CD14-positive monocyte (primary cell): ENCODE measurements at regions not wholly inside any gene's neighbourhood (a gene's known extent, or its start where the extent isn't known, plus 50 kb on each side); places are given as distances from the start of the nearest gene placed in this dataset.
A peak's percentile ranks its signal among the peaks of the same experiment; 100 is the strongest.

Experiments
- DNase-seq, 3 donors: peaks; one replicate each; pipeline ENCODE4 v3.0.0-alpha.2; 2011 to 2022
- H2AFZ ChIP-seq: 2 replicates; pipeline ENCODE4 v1.6.0; 2012; ENCODE audit warnings: mild to moderate bottlenecking, low read depth, low read length, inconsistent platforms; ENCODE audit not compliant: insufficient read depth, poor library complexity, severe bottlenecking
- H3K27ac ChIP-seq, 2 donors: 1 replicate in 1 of 2; 2 replicates in 1 of 2; pipeline ENCODE4 v1.5.1; 2012 to 2013; ENCODE audit warnings: low read length in 2 of 2, control low read depth in 1 of 2, inconsistent platforms in 1 of 2, low read depth in 1 of 2, mild to moderate bottlenecking in 1 of 2
- H3K27me3 ChIP-seq, 2 donors: one replicate each; pipeline versions ENCODE4 v1.6.0 to v1.6.1; 2011 to 2013; ENCODE audit warnings: low read length in 2 of 2; ENCODE audit not compliant: control insufficient read depth in 2 of 2, insufficient read depth in 2 of 2
- H3K36me3 ChIP-seq, 2 donors: replicated peaks in 1 of 2; 1 replicate in 1 of 2; 2 replicates in 1 of 2; pipeline versions ENCODE4 v1.5.1 to v1.6.1; 2012 to 2013; ENCODE audit warnings: low read length in 2 of 2, control low read depth in 1 of 2, inconsistent platforms in 1 of 2, mild to moderate bottlenecking in 1 of 2; ENCODE audit not compliant: insufficient read depth in 2 of 2, control insufficient read depth in 1 of 2
- H3K4me1 ChIP-seq, 2 donors: 1 replicate in 1 of 2; 2 replicates in 1 of 2; pipeline versions ENCODE4 v1.5.1 to v1.6.1; 2012 to 2013; ENCODE audit warnings: low read length in 2 of 2, control low read depth in 1 of 2, inconsistent platforms in 1 of 2, mild to moderate bottlenecking in 1 of 2, moderate library complexity in 1 of 2; ENCODE audit not compliant: insufficient read depth in 2 of 2, control insufficient read depth in 1 of 2
- H3K4me2 ChIP-seq: replicated peaks from 2 replicates; pipeline ENCODE3; 2012; ENCODE audit warnings: low read length, moderate library complexity, mild to moderate bottlenecking; ENCODE audit not compliant: poor library complexity, severe bottlenecking; ENCODE audit errors: extremely low read depth
- H3K4me3 ChIP-seq, 3 experiments: fragments of 200-600 bp in 1 of 3; sonication (generic) in 1 of 3; replicated peaks in 1 of 3; 1 replicate in 2 of 3; 2 replicates in 1 of 3; pipeline ENCODE4 v1.5.1; 2011 to 2013; ENCODE audit warnings: low read length in 3 of 3, mild to moderate bottlenecking in 3 of 3, control low read depth in 2 of 3, low read depth in 2 of 3, inconsistent platforms in 1 of 3, moderate library complexity in 1 of 3
- H3K79me2 ChIP-seq: 2 replicates; pipeline ENCODE4 v1.6.0; 2012; ENCODE audit warnings: mild to moderate bottlenecking, control low read depth, inconsistent platforms, low read length, moderate library complexity; ENCODE audit not compliant: insufficient read depth
- H3K9ac ChIP-seq: 2 replicates; pipeline ENCODE4 v1.6.0; 2017; ENCODE audit warnings: low read length, mild to moderate bottlenecking; ENCODE audit not compliant: insufficient read depth, poor library complexity, severe bottlenecking
- H3K9me3 ChIP-seq, 2 donors: replicated peaks in 1 of 2; 1 replicate in 1 of 2; 2 replicates in 1 of 2; pipeline versions ENCODE4 v1.5.1 to v1.6.1; 2012 to 2013; ENCODE audit warnings: low read length in 2 of 2, control low read depth in 1 of 2; ENCODE audit not compliant: control insufficient read depth in 1 of 2, insufficient read depth in 1 of 2
- H4K20me1 ChIP-seq: 2 replicates; pipeline ENCODE4 v1.6.0; 2012; ENCODE audit warnings: mild to moderate bottlenecking, low read length, control low read depth, moderate library complexity; ENCODE audit not compliant: insufficient read depth
- H3K27ac Mint-ChIP-seq, 7 donors: one replicate each; pipeline ENCODE4 v1.8.0; 2020; ENCODE audit warnings: mild to moderate bottlenecking in 7 of 7, mixed read lengths in 7 of 7, moderate library complexity in 6 of 7, inconsistent platforms in 2 of 7
- H3K27me3 Mint-ChIP-seq, 3 donors: one replicate each; pipeline ENCODE4 v1.8.0; 2021 to 2022; ENCODE audit warnings: low read depth in 3 of 3, mild to moderate bottlenecking in 3 of 3, mixed read lengths in 3 of 3, moderate library complexity in 3 of 3, inconsistent platforms in 1 of 3
- H3K36me3 Mint-ChIP-seq, 2 donors: one replicate each; pipeline ENCODE4 v1.8.0; 2020; ENCODE audit warnings: mixed read lengths in 2 of 2, inconsistent platforms in 1 of 2, mild to moderate bottlenecking in 1 of 2
- H3K4me1 Mint-ChIP-seq: one replicate; pipeline ENCODE4 v1.8.0; 2020; ENCODE audit warnings: mild to moderate bottlenecking, mixed read lengths
- H3K4me3 Mint-ChIP-seq, 2 donors: one replicate each; pipeline ENCODE4 v1.8.0; 2020; ENCODE audit warnings: mild to moderate bottlenecking in 2 of 2, mixed read lengths in 2 of 2, moderate library complexity in 1 of 2
- H3K9me3 Mint-ChIP-seq, 7 donors: one replicate each; pipeline ENCODE4 v1.8.0; 2020 to 2022; ENCODE audit warnings: mixed read lengths in 7 of 7, mild to moderate bottlenecking in 6 of 7, moderate library complexity in 6 of 7, inconsistent platforms in 2 of 7
- WGBS: methylation state at CpG from one replicate; pipeline ENCODE4 v1.1.5; 2013; ENCODE audit warnings: missing lambda C conversion rate; ENCODE audit not compliant: insufficient coverage; 5-methylcytosine and 5-hydroxymethylcytosine counted together
- intact Hi-C, 2 donors: fragments of 100-400 bp; cut with micrococcal nuclease; formaldehyde crosslinking; loops; one replicate each; pipeline versions ENCODE4 v1.15.0 to v1.15.1; 2023
- TF ChIP-seq, protein P1 (sequence below): fragments of 200-600 bp; IDR thresholded peaks from one replicate; pipeline ENCODE4 v1.8.0; 2022; ENCODE audit warnings: antibody characterized with exemption, mild to moderate bottlenecking

DNA sequence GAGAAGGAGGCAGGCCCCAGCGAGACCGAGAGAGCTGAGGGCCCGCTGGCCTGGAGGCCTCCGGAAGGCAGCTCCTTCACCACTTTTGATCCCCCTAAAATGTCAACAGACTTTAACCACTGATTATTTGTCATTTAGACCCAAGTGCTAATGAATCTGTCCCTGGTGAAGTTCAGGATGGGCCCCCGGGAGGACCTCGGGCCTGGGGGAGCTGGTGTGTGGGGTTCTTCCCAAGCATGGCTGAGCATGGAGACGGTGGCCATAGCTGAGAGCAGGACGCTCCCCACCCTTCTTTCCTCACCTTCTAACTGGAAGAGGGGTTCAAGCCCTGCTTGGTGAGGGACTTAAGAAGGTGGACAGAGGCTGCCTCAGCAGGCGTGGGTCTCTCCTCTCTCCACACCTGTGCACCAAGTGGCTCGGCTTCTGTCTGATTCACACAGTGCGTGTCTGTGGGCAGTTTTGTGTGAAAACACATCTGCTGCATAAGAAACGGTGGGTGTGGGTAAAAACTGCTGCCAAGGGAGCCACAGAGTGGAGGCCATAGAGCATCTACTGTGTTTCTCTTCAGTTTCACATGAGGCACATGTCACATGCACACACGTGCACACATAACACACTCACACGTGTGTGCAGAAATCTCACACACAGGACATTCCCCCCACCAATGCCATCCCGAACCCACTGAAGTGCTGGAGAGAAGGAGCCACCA lies 53.5 kb upstream of the VIPR2 start:
- peak overlapping the region in 1 of 7 donors; percentile 82 for H3K27ac Mint-ChIP-seq
- H3K9me3 Mint-ChIP-seq, result peaks cover 0 to 2% (median 0%) of the 10 kb centered on the region in 7 donors
- H3K27me3 ChIP-seq, result no peaks in the 10 kb centered on the region
- no peaks in the 10 kb centered on the region for H3K79me2 ChIP-seq
- 70% methylated on average over 7 of the region's 15 CpGs for WGBS
- no peaks in the 10 kb centered on the region for H4K20me1 ChIP-seq
- H3K4me2 ChIP-seq, result peak overlapping the region; percentile 51
- peaks cover 2 to 5% (median 2%) of the 10 kb centered on the region in 3 donors for H3K27me3 Mint-ChIP-seq
- peaks cover 0 to 1% of the 10 kb centered on the region in 2 donors for H3K9me3 ChIP-seq
- peak overlapping the region; percentile 46 for H2AFZ ChIP-seq
- DNase-seq, result no peak
- TF ChIP-seq, protein P1, sequence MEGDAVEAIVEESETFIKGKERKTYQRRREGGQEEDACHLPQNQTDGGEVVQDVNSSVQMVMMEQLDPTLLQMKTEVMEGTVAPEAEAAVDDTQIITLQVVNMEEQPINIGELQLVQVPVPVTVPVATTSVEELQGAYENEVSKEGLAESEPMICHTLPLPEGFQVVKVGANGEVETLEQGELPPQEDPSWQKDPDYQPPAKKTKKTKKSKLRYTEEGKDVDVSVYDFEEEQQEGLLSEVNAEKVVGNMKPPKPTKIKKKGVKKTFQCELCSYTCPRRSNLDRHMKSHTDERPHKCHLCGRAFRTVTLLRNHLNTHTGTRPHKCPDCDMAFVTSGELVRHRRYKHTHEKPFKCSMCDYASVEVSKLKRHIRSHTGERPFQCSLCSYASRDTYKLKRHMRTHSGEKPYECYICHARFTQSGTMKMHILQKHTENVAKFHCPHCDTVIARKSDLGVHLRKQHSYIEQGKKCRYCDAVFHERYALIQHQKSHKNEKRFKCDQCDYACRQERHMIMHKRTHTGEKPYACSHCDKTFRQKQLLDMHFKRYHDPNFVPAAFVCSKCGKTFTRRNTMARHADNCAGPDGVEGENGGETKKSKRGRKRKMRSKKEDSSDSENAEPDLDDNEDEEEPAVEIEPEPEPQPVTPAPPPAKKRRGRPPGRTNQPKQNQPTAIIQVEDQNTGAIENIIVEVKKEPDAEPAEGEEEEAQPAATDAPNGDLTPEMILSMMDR, result no peak
- no peaks in the 10 kb centered on the region for H3K36me3 ChIP-seq
- no peak overlapping the region for H3K9ac ChIP-seq
- peaks cover 8 to 15% of the 10 kb centered on the region in 2 donors for H3K4me1 ChIP-seq
- no peaks in the 10 kb centered on the region for H3K36me3 Mint-ChIP-seq
- H3K4me1 Mint-ChIP-seq, result peaks cover 16% of the 10 kb centered on the region
- no peak overlapping the region for H3K27ac ChIP-seq
- intact Hi-C loops, result no loop called here
- no peak overlapping the region for H3K4me3 ChIP-seq
- H3K4me3 Mint-ChIP-seq, result no peak overlapping the region

DNA sequence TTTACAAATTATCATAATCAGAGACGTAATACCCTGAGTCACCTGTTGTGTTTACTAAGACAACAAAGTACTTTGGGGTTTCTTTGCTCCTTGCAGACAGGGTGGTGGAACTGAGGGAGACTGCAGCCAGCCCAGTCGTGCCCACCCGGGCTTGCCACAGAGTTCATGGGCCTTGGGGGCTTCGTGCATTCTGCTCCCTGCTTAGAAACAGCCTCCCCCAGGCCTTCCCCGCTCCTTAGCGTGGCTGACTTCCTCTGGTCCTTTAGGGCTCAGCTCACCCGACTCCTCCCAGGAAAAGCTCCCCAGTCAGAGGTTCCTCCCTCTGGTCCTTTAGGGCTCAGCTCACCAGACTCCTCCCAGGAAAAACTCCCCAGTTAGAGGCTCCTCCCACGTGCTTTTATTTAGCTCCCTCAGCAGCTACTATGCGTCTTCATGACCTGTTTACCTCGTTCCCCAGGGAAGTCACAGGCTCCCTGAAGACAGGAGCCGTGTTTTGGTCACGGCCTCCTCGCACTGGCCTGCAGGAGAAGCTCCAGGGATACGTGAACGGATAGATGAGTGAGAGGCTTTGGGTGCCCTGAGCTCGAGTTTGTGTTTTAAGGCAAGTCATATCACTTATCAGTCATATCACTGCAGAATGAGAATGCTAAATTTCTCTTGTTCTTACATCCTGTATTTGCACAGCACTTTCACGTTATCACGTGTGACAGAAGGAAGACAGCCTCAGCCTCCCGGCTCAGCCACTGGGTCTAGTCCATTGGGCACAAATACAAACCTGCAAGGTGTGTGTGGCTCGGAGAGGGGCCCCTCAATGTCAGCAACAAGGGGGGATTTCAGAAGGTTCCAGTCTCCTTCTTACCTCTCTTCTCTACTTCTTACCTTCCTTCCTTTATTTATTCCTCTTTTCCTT lies 52.7 kb upstream of the VIPR2 start:
- intact Hi-C loops, result no loop called here
- H3K4me2 ChIP-seq, result peak overlapping the region; percentile 51
- Mint-ChIP-seq H3K9me3 (peaks cover 0 to 2% (median 0%) of the 10 kb centered on the region in 7 donors), H3K4me1 (peaks cover 16% of the 10 kb centered on the region), H3K36me3 (no peaks in the 10 kb centered on the region), H3K4me3 (peak overlapping the region; percentile 60 to 77), H3K27ac (peak overlapping the region in 3 of 7 donors; percentile 1 to 82 (median 21)), H3K27me3 (peaks cover 2 to 5% (median 2%) of the 10 kb centered on the region in 3 donors)
- H3K9me3 ChIP-seq, result no peaks in the 10 kb centered on the region
- no peak overlapping the region for H3K9ac ChIP-seq
- peak overlapping the region in 1 of 3 experiments; percentile 27 for H3K4me3 ChIP-seq
- H2AFZ ChIP-seq, result peak overlapping the region; percentile 46
- H3K27me3 ChIP-seq, result no peaks in the 10 kb centered on the region
- 7% methylated on average over 13 of the region's 20 CpGs for WGBS
- TF ChIP-seq, protein P1, result no peak
- no peaks in the 10 kb centered on the region for H3K79me2 ChIP-seq
- peaks cover 8 to 15% of the 10 kb centered on the region in 2 donors for H3K4me1 ChIP-seq
- no peak for DNase-seq
- H3K27ac ChIP-seq, result no peak overlapping the region
- no peaks in the 10 kb centered on the region for H4K20me1 ChIP-seq
- no peaks in the 10 kb centered on the region for H3K36me3 ChIP-seq
